Heart left ventricle (tissue), 13 donors: ENCODE measurements at regions not wholly inside any gene's neighbourhood (a gene's known extent, or its start where the extent isn't known, plus 50 kb on each side); places are given as distances from the start of the nearest gene placed in this dataset.

Source experiments
- POLR2A ChIP-seq, 2 donors: fragments of 450-650 bp; IDR thresholded peaks; one replicate each; pipeline ENCODE4 v1.6.1; 2017; ENCODE audit warnings: antibody characterized with exemption in 2 of 2, mild to moderate bottlenecking in 2 of 2, moderate library complexity in 2 of 2
- TF ChIP-seq, protein P1 (sequence below), 12 donors: fragments of 200-600 bp; sonication (generic) in 4 of 12; IDR thresholded peaks; one replicate each; pipeline versions ENCODE4 v1.5.0 to v1.8.0; 2018 to 2022; ENCODE audit warnings: antibody characterized with exemption in 12 of 12, mild to moderate bottlenecking in 5 of 12
- donor health status: ischemic (EF 13 %, LVEDD 7.1; RV severe dilation, severe dysfunction).
- donor health status: DM: no; HTN: yes; CAD: no.
- donor health status: DM: no; HTN: no; CAD: no.
- donor health status: ischemic (EF 25% LVEDD 6.9; RV normal size, moderate dysfunction).
- donor health status: ischemic (EF 25% LVEDD 5.7; RV mildly dilated, moderate dysfunction).
- donor health status: ischemic (EF 35%, LVEDD 5.7; RV mildly dilated, moderate dysfunction).
- donor health status: nonischemic (EF 11% LVEDD 7.7; RV severe dilation, severe dysfunction).
- donor health status: DM: yes; HTN: yes; CAD: no.
- donor health status: PGD.
- donor health status: ischemic (EF 29% LVEDD 5.4; RV normal size, mild dysfunction).
- donor health status: nonischemic (EF 23%, LVEDD 6.1; RV moderate dilation, normal function).

DNA sequence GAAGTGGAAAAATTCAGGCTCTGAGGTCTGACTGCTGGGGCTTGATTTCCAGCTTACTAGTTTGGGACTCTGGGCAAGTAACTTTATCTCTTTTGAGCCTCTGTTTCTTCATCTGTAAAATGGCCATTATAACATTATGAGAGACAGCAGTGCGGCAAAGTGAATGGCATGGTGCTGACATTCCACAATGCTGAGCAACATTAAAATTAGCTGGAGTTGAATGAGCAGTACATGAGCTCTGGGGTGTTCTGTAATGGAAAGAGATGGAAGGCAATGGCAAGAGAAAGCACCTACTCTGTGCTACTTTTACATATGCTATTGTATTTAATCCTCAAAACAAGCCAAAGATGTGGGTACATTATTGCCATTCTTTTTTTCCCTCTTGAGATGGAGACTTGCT, 535.7 kb upstream of the CDH11 start:
- TF ChIP-seq, protein P1, sequence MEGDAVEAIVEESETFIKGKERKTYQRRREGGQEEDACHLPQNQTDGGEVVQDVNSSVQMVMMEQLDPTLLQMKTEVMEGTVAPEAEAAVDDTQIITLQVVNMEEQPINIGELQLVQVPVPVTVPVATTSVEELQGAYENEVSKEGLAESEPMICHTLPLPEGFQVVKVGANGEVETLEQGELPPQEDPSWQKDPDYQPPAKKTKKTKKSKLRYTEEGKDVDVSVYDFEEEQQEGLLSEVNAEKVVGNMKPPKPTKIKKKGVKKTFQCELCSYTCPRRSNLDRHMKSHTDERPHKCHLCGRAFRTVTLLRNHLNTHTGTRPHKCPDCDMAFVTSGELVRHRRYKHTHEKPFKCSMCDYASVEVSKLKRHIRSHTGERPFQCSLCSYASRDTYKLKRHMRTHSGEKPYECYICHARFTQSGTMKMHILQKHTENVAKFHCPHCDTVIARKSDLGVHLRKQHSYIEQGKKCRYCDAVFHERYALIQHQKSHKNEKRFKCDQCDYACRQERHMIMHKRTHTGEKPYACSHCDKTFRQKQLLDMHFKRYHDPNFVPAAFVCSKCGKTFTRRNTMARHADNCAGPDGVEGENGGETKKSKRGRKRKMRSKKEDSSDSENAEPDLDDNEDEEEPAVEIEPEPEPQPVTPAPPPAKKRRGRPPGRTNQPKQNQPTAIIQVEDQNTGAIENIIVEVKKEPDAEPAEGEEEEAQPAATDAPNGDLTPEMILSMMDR (IDR thresholded peaks at IDR 0.05), result no peak
- TF ChIP-seq POLR2A (IDR thresholded peaks at IDR 0.05), result no peak
